IMR-90 (cell line): ENCODE measurements at regions not wholly inside any gene's neighbourhood (a gene's known extent, or its start where the extent isn't known, plus 50 kb on each side); places are given as distances from the start of the nearest gene placed in this dataset.

Source experiments
- ATAC-seq: fragments of 200-7000 bp; cut with Tn5 transposase; 2 replicates; pipeline ENCODE4 v1.9.1; 2020; ENCODE audit warnings: low read depth, mild to moderate bottlenecking, moderate library complexity
- BruUV-seq: library from RNA; stranded (reverse); fragments of 400-500 nt; replicated peaks from 2 replicates; lab custom pipeline; 2021; lab: Mats Ljungman, UMichigan
- CTCF ChIA-PET: fragments of 300-600 bp; formaldehyde crosslinking; extraction: SDS; loops from one replicate; lab custom pipeline; 2021; ENCODE audit warnings: antibody characterized with exemption; lab: Yijun Ruan, JAX
- POLR2A ChIA-PET: fragments of 300-600 bp; sonication (Branson Sonifier 250); formaldehyde crosslinking; loops from one replicate; lab custom pipeline; 2022; ENCODE audit warnings: antibody characterized with exemption; ENCODE audit not compliant: unreplicated experiment; lab: Charles Lee
- DNase-seq: peaks from one replicate; pipeline ENCODE4 v3.0.0; 2013
- H2AFZ ChIP-seq: replicated peaks from 2 replicates; pipeline ENCODE3; 2013; ENCODE audit warnings: low read length, mild to moderate bottlenecking; ENCODE audit not compliant: poor library complexity
- H2AK5ac ChIP-seq: 2 replicates; pipeline ENCODE4 v1.6.1; 2013; ENCODE audit warnings: low read depth, low read length, inconsistent platforms
- H2AK9ac ChIP-seq: replicated peaks from 2 replicates; pipeline ENCODE3; 2013; ENCODE audit warnings: mild to moderate bottlenecking, low read depth, low read length, moderate library complexity; ENCODE audit not compliant: poor library complexity
- H2BK120ac ChIP-seq: 2 replicates; pipeline ENCODE4 v1.6.1; 2013; ENCODE audit warnings: low read depth, low read length, inconsistent platforms
- H2BK15ac ChIP-seq: 3 replicates; pipeline ENCODE4 v1.6.1; 2013; ENCODE audit warnings: low read depth, low read length, inconsistent platforms
- H2BK20ac ChIP-seq: 2 replicates; pipeline ENCODE4 v1.6.1; 2013; ENCODE audit warnings: low read depth, mild to moderate bottlenecking, inconsistent platforms, low read length, moderate library complexity
- H2BK5ac ChIP-seq: 2 replicates; pipeline ENCODE4 v1.6.1; 2013; ENCODE audit warnings: mild to moderate bottlenecking, low read depth, low read length, inconsistent platforms; ENCODE audit not compliant: poor library complexity, severe bottlenecking
- H3K14ac ChIP-seq: replicated peaks from 2 replicates; pipeline ENCODE4 v1.6.1; 2013; ENCODE audit warnings: low read depth, low read length, inconsistent platforms
- H3K18ac ChIP-seq: 2 replicates; pipeline ENCODE4 v1.6.1; 2013; ENCODE audit warnings: low read depth, low read length, control low read depth
- H3K23ac ChIP-seq: 2 replicates; pipeline ENCODE4 v1.6.1; 2013; ENCODE audit warnings: low read depth, low read length, inconsistent platforms
- H3K27ac ChIP-seq: 2 replicates; pipeline ENCODE4 v1.5.1; 2013; ENCODE audit warnings: mild to moderate bottlenecking, control low read depth, low read length; ENCODE audit not compliant: insufficient read depth
- H3K27me3 ChIP-seq: 2 replicates; pipeline ENCODE4 v1.6.1; 2013; ENCODE audit warnings: low read length; ENCODE audit not compliant: control insufficient read depth, insufficient read depth
- H3K36me3 ChIP-seq: 2 replicates; pipeline ENCODE4 v1.6.1; 2013; ENCODE audit warnings: low read length, mixed read lengths; ENCODE audit not compliant: control insufficient read depth, insufficient read depth
- H3K4ac ChIP-seq: 2 replicates; pipeline ENCODE4 v1.6.1; 2013; ENCODE audit warnings: low read depth, low read length, inconsistent platforms
- H3K4me1 ChIP-seq: 2 replicates; pipeline ENCODE4 v1.6.1; 2013; ENCODE audit warnings: low read length, mixed read lengths; ENCODE audit not compliant: control insufficient read depth, insufficient read depth
- H3K4me2 ChIP-seq: 2 replicates; pipeline ENCODE4 v1.6.1; 2013; ENCODE audit warnings: low read depth, mild to moderate bottlenecking, control low read depth, low read length, moderate library complexity
- H3K4me3 ChIP-seq: 2 replicates; pipeline ENCODE4 v1.5.1; 2013; ENCODE audit warnings: low read depth, mild to moderate bottlenecking, control low read depth, low read length, moderate library complexity; ENCODE audit not compliant: insufficient read depth
- H3K56ac ChIP-seq: 2 replicates; pipeline ENCODE4 v1.6.1; 2013; ENCODE audit warnings: low read length, inconsistent platforms; ENCODE audit not compliant: insufficient read depth; ENCODE audit errors: extremely low read depth
- H3K79me1 ChIP-seq, 2 experiments: 2 replicates each; pipeline ENCODE4 v1.6.1; 2013; ENCODE audit warnings: low read length in 2 of 2, inconsistent platforms in 1 of 2, low read depth in 1 of 2
- H3K9ac ChIP-seq: 2 replicates; pipeline ENCODE4 v1.6.1; 2013; ENCODE audit warnings: low read depth, low read length, control low read depth
- H3K9me1 ChIP-seq: 2 replicates; pipeline ENCODE4 v1.6.1; 2013; ENCODE audit warnings: low read length, inconsistent platforms; ENCODE audit not compliant: insufficient read depth
- H3K9me3 ChIP-seq: 2 replicates; pipeline ENCODE4 v1.6.1; 2013; ENCODE audit warnings: low read length; ENCODE audit not compliant: control insufficient read depth, insufficient read depth
- H4K20me1 ChIP-seq: 2 replicates; pipeline ENCODE4 v1.6.1; 2013; ENCODE audit warnings: low read length, inconsistent platforms; ENCODE audit not compliant: insufficient read depth
- H4K5ac ChIP-seq: 2 replicates; pipeline ENCODE4 v1.6.1; 2013; ENCODE audit warnings: mild to moderate bottlenecking, low read depth, low read length, control low read depth
- H4K8ac ChIP-seq, 2 experiments: 2 replicates each; pipeline ENCODE4 v1.6.1; 2013; ENCODE audit warnings: low read depth in 2 of 2, low read length in 2 of 2, control low read depth in 1 of 2, inconsistent platforms in 1 of 2
- H4K91ac ChIP-seq: 2 replicates; pipeline ENCODE4 v1.6.1; 2013; ENCODE audit warnings: low read depth, low read length, inconsistent platforms; ENCODE audit not compliant: insufficient read depth
- BHLHE40 ChIP-seq: fragments of 150-350 bp; IDR thresholded peaks from 2 replicates; pipeline ENCODE4 v1.6.1; 2016; ENCODE audit warnings: mild to moderate bottlenecking, low read depth, low read length
- ELK1 ChIP-seq: fragments of 150-350 bp; IDR thresholded peaks from 2 replicates; pipeline ENCODE4 v1.6.1; 2016; ENCODE audit warnings: low read depth, mild to moderate bottlenecking, low read length, moderate library complexity, borderline replicate concordance
- NFE2L2 ChIP-seq: fragments of 150-350 bp; IDR thresholded peaks from 2 replicates; pipeline ENCODE4 v1.6.1; 2016; ENCODE audit warnings: low read depth, mild to moderate bottlenecking, low read length
- POLR2A ChIP-seq: IDR thresholded peaks from 2 replicates; pipeline ENCODE4 v1.6.1; 2012; ENCODE audit warnings: mild to moderate bottlenecking, low read depth, low read length
- RAD21 ChIP-seq: IDR thresholded peaks from 2 replicates; pipeline ENCODE4 v1.6.1; 2012; ENCODE audit warnings: low read length, improper control_type of control experiment
- RFX5 ChIP-seq: IDR thresholded peaks from 2 replicates; pipeline ENCODE4 v1.8.0; 2012; ENCODE audit warnings: low read depth, mild to moderate bottlenecking, low read length, moderate library complexity
- SMC3 ChIP-seq: fragments of 150-350 bp; IDR thresholded peaks from 2 replicates; pipeline ENCODE4 v1.6.1; 2016; ENCODE audit warnings: low read depth, mild to moderate bottlenecking, antibody characterized with exemption, low read length, moderate library complexity
- WGBS, 2 experiments: methylation state at CpG; one replicate each; pipeline versions ENCODE4 v1.1.5 to v1.1.7; 2013; ENCODE audit warnings: missing lambda C conversion rate in 2 of 2; ENCODE audit not compliant: insufficient read length in 1 of 2; ENCODE audit errors: extremely low coverage in 2 of 2; 5-methylcytosine and 5-hydroxymethylcytosine counted together
- dilution Hi-C: fragments of 300-500 bp; cut with HindIII; formaldehyde crosslinking; loops from one replicate; pipeline ENCODE4 v1.14.3; 2018; ENCODE audit warnings: low sequenced_read_pairs; ENCODE audit not compliant: unreplicated experiment
- in situ Hi-C: fragments of 300-500 bp; cut with MboI; formaldehyde crosslinking; loops from 3 replicates; pipeline ENCODE4 v1.14.3; 2019; ENCODE audit warnings: low sequenced_read_pairs, inconsistent platforms, mixed read lengths
- intact Hi-C: fragments of 100-400 bp; cut with micrococcal nuclease; formaldehyde crosslinking; loops from 2 replicates; pipeline ENCODE4 v1.10.0; 2022

- no peaks in the 10 kb centered on the region for H3K9me3 ChIP-seq
- BruUV-seq, result no TSS peak
- no peak overlapping the region for H3K4me2 ChIP-seq
- no peak overlapping the region for H3K23ac ChIP-seq
- no peak overlapping the region for H3K4ac ChIP-seq
- no peak overlapping the region for H4K8ac ChIP-seq
- POLR2A ChIA-PET, result no interaction called here
- DNase-seq (no peak), ATAC-seq (no peak)
- no peaks in the 10 kb centered on the region for H3K9me1 ChIP-seq
- H2AK5ac ChIP-seq, result no peak overlapping the region
- in situ Hi-C loops, result loop anchor here (5.0 kb wide), 1 partner anchor 232 kb away; no protein-coding TSS in a partner anchor
- intact Hi-C loops, result loop anchor here (1.0 kb wide), 1 partner anchor 236 kb away; no protein-coding TSS in a partner anchor
- no peak overlapping the region for H3K27ac ChIP-seq
- H3K9ac ChIP-seq, result no peak overlapping the region
- no peaks in the 10 kb centered on the region for H4K20me1 ChIP-seq
- H2BK15ac ChIP-seq, result no peak overlapping the region
- no peak overlapping the region for H2BK20ac ChIP-seq
- H2AK9ac ChIP-seq, result no peak overlapping the region
- dilution Hi-C loops, result no loop called here
- H3K79me1 ChIP-seq, result no peaks in the 10 kb centered on the region
- TF ChIP-seq POLR2A, result no peak
- no peak for TF ChIP-seq NFE2L2
- TF ChIP-seq BHLHE40, result no peak
- no peak for TF ChIP-seq RAD21
- TF ChIP-seq ELK1, result no peak
- no peak for TF ChIP-seq SMC3
- no peak for TF ChIP-seq RFX5
- no peaks in the 10 kb centered on the region for H3K4me1 ChIP-seq
- no peak overlapping the region for H2AFZ ChIP-seq
- no peaks in the 10 kb centered on the region; the same call in 1 of the 2 replicates for H3K27me3 ChIP-seq
- no peak overlapping the region for H2BK5ac ChIP-seq
- CTCF ChIA-PET, result no interaction called here
- no peak overlapping the region for H3K18ac ChIP-seq
- no peak overlapping the region for H3K4me3 ChIP-seq
- no peak overlapping the region for H4K5ac ChIP-seq
- H3K36me3 ChIP-seq, result no peaks in the 10 kb centered on the region
- no peak overlapping the region for H2BK120ac ChIP-seq
- H4K91ac ChIP-seq, result no peak overlapping the region
- no peak overlapping the region for H3K56ac ChIP-seq
- no peak overlapping the region for H3K14ac ChIP-seq
- WGBS, 2 experiments, result no CpG with 5 or more reads among the region's 1 CpG
Observed at GRCh38 chr11:116454951-116455350, 317.8 kb downstream of the BUD13 start.
